ENCODE measurements at regions not wholly inside any gene's neighbourhood (a gene's known extent, or its start where the extent isn't known, plus 50 kb on each side); places are given as distances from the start of the nearest gene placed in this dataset.

DNA sequence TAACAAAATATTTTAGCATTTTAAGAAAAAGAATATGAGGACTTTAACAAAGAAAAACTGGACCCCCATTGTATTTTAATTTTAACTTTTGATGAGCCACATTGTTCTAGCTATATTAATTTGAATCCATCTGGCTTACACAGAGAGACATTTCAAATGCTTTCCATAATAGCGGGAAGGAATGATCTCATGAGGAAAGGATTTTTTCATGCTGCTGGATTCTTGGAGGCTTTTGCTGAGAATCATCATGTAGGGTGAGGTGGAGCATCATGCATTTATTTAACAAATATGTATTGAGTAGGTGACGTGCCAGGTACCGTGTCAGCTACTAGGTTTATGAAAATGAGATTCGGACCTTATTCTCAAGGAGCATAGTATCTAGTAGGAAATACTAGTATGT lies 1006.3 kb downstream of the SORCS1 start:
- no peaks in the 10 kb centered on the region for H3K36me3 Mint-ChIP-seq

DNA sequence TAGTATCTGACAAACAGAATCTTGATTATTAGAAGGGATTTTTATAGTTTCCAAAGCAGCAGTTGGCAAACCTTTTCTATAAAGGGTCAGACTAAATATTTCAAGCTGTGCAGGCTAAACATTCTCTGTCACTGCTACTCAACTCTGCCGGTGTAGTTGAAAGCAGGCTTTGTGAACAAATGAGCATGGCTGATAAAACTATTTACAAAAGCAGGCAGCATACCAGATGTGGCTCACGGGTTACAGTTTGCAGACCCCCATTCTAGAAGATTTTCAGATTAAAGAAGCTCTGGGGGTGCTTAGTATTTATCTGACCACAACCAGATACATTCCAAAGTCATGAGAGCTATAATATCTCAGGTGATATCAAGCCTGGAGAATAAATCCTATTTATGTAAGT lies 1017.5 kb downstream of the SORCS1 start:
- CTCF ChIA-PET = no interaction called here
- no CpG with 5 or more reads among the region's 2 CpGs for WGBS (ENCODE audit: insufficient coverage)
- POLR2A ChIA-PET = no interaction called here
- H3K27ac Mint-ChIP-seq = no peak overlapping the region
- H3K4me3 Mint-ChIP-seq = no peak overlapping the region
- no peaks in the 10 kb centered on the region for H3K36me3 Mint-ChIP-seq
- Histone ChIP-seq H3K27ac (ENCODE audit: low read length) (no peak overlapping the region), H3K4me1 (ENCODE audit: control insufficient read depth in 1 of 2, extremely low read depth in 1 of 2, insufficient read depth in 2 of 2, low read length in 2 of 2) (no peaks in the 10 kb centered on the region), H3K9me3 (no peaks in the 10 kb centered on the region), H3K4me3 (ENCODE audit: control insufficient read depth in 1 of 2, extremely low read depth in 1 of 2, low read length in 1 of 2) (no peak overlapping the region), H3K27me3 (replicated peaks in 1 of 2; ENCODE audit: control insufficient read depth in 2 of 2, extremely low read depth in 1 of 2, insufficient read depth in 2 of 2, low read length in 1 of 2) (no peaks in the 10 kb centered on the region), H3K36me3 (ENCODE audit: control insufficient read depth in 2 of 2, extremely low read depth in 1 of 2, insufficient read depth in 1 of 2, low read length in 1 of 2) (no peaks in the 10 kb centered on the region)
- ATAC-seq (replicated peaks in 1 of 4) = no peak
- H3K27me3 Mint-ChIP-seq = no peaks in the 10 kb centered on the region
- DNase-seq = no peak
- H3K9me3 Mint-ChIP-seq = peaks cover 5 to 12% (median 6%) of the 10 kb centered on the region in 3 donors
- no peaks in the 10 kb centered on the region for H3K4me1 Mint-ChIP-seq

More for the DNA sequence above, 1006.3 kb downstream of the SORCS1 start:
- Histone ChIP-seq H3K4me3 (ENCODE audit: control insufficient read depth in 1 of 2, extremely low read depth in 1 of 2, low read length in 1 of 2) (no peak overlapping the region), H3K36me3 (ENCODE audit: control insufficient read depth in 2 of 2, extremely low read depth in 1 of 2, insufficient read depth in 1 of 2, low read length in 1 of 2) (no peaks in the 10 kb centered on the region), H3K4me1 (ENCODE audit: control insufficient read depth in 1 of 2, extremely low read depth in 1 of 2, insufficient read depth in 2 of 2, low read length in 2 of 2) (no peaks in the 10 kb centered on the region), H3K27me3 (replicated peaks in 1 of 2; ENCODE audit: control insufficient read depth in 2 of 2, extremely low read depth in 1 of 2, insufficient read depth in 2 of 2, low read length in 1 of 2) (no peaks in the 10 kb centered on the region), H3K9me3 (no peaks in the 10 kb centered on the region), H3K27ac (ENCODE audit: low read length) (no peak overlapping the region)
- H3K4me1 Mint-ChIP-seq = no peaks in the 10 kb centered on the region
- no peak overlapping the region for H3K4me3 Mint-ChIP-seq
- H3K9me3 Mint-ChIP-seq = peaks cover 16 to 19% (median 17%) of the 10 kb centered on the region in 3 donors
- DNase-seq (no peak), ATAC-seq (replicated peaks in 1 of 4) (no peak)
- no peaks in the 10 kb centered on the region for H3K27me3 Mint-ChIP-seq
- no peak overlapping the region for H3K27ac Mint-ChIP-seq
- WGBS (ENCODE audit: insufficient coverage) = no CpG with 5 or more reads among the region's 4 CpGs
- ChIA-PET POLR2A (no interaction called here), CTCF (no interaction called here)

- Mint-ChIP-seq H3K27me3 (no peaks in the 10 kb centered on the region), H3K4me3 (no peak overlapping the region), H3K4me1 (no peaks in the 10 kb centered on the region), H3K36me3 (no peaks in the 10 kb centered on the region), H3K27ac (no peak overlapping the region), H3K9me3 (peaks cover 0 to 4% (median 4%) of the 10 kb centered on the region in 3 donors)
- H3K27ac ChIP-seq (ENCODE audit: low read length) = no peak overlapping the region
- H3K4me1 ChIP-seq (ENCODE audit: control insufficient read depth in 1 of 2, extremely low read depth in 1 of 2, insufficient read depth in 2 of 2, low read length in 2 of 2) = no peaks in the 10 kb centered on the region
- POLR2A ChIA-PET = no interaction called here
- H3K36me3 ChIP-seq (ENCODE audit: control insufficient read depth in 2 of 2, extremely low read depth in 1 of 2, insufficient read depth in 1 of 2, low read length in 1 of 2) = no peaks in the 10 kb centered on the region
- ATAC-seq (replicated peaks in 1 of 4) (no peak), DNase-seq (no peak)
- H3K27me3 ChIP-seq (replicated peaks in 1 of 2; ENCODE audit: control insufficient read depth in 2 of 2, extremely low read depth in 1 of 2, insufficient read depth in 2 of 2, low read length in 1 of 2) = no peaks in the 10 kb centered on the region
- H3K9me3 ChIP-seq = no peaks in the 10 kb centered on the region
- CTCF ChIA-PET = no interaction called here
- no peak overlapping the region for H3K4me3 ChIP-seq (ENCODE audit: control insufficient read depth in 1 of 2, extremely low read depth in 1 of 2, low read length in 1 of 2)
These were observed 1024.6 kb downstream of the SORCS1 start for GRCh38 chr10:106139915-106140314.

DNA sequence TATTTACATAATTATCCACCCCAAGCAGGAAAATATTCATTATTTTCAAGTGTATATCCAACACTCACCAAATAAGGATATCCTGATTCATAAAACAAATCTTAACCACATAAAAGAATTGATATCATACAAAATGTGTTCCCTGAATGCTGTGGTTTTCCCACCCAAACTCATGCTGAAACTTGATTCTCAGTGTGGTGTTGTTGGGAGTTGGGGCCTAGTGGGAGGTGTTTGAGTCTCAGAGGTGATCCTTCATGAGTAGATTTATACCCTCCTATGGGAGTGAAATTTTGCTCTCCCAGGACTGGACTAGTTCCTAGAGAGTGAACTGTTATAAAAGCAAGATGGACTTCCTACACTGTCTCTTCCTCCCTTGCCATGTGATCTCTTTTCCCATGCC lies 1028.3 kb downstream of the SORCS1 start:
- Histone ChIP-seq H3K27me3 (replicated peaks in 1 of 2; ENCODE audit: control insufficient read depth in 2 of 2, extremely low read depth in 1 of 2, insufficient read depth in 2 of 2, low read length in 1 of 2) (no peaks in the 10 kb centered on the region), H3K36me3 (ENCODE audit: control insufficient read depth in 2 of 2, extremely low read depth in 1 of 2, insufficient read depth in 1 of 2, low read length in 1 of 2) (no peaks in the 10 kb centered on the region), H3K4me3 (ENCODE audit: control insufficient read depth in 1 of 2, extremely low read depth in 1 of 2, low read length in 1 of 2) (no peak overlapping the region), H3K4me1 (ENCODE audit: control insufficient read depth in 1 of 2, extremely low read depth in 1 of 2, insufficient read depth in 2 of 2, low read length in 2 of 2) (no peaks in the 10 kb centered on the region), H3K27ac (ENCODE audit: low read length) (no peak overlapping the region), H3K9me3 (no peaks in the 10 kb centered on the region)
- Mint-ChIP-seq H3K4me1 (no peaks in the 10 kb centered on the region), H3K27me3 (no peaks in the 10 kb centered on the region), H3K36me3 (no peaks in the 10 kb centered on the region), H3K4me3 (no peak overlapping the region), H3K9me3 (peaks cover 0 to 4% (median 3%) of the 10 kb centered on the region in 3 donors), H3K27ac (no peak overlapping the region)
- POLR2A ChIA-PET = no interaction called here
- CTCF ChIA-PET = no interaction called here
- ATAC-seq (replicated peaks in 1 of 4) (no peak), DNase-seq (no peak)

- no peak overlapping the region for H3K4me3 Mint-ChIP-seq
- Histone ChIP-seq H3K9me3 (no peaks in the 10 kb centered on the region), H3K36me3 (ENCODE audit: control insufficient read depth in 2 of 2, extremely low read depth in 1 of 2, insufficient read depth in 1 of 2, low read length in 1 of 2) (no peaks in the 10 kb centered on the region), H3K4me3 (ENCODE audit: control insufficient read depth in 1 of 2, extremely low read depth in 1 of 2, low read length in 1 of 2) (no peak overlapping the region), H3K27me3 (replicated peaks in 1 of 2; ENCODE audit: control insufficient read depth in 2 of 2, extremely low read depth in 1 of 2, insufficient read depth in 2 of 2, low read length in 1 of 2) (no peaks in the 10 kb centered on the region), H3K4me1 (ENCODE audit: control insufficient read depth in 1 of 2, extremely low read depth in 1 of 2, insufficient read depth in 2 of 2, low read length in 2 of 2) (no peaks in the 10 kb centered on the region), H3K27ac (ENCODE audit: low read length) (no peak overlapping the region)
- DNase-seq (no peak), ATAC-seq (replicated peaks in 1 of 4) (no peak)
- H3K4me1 Mint-ChIP-seq = no peaks in the 10 kb centered on the region
- H3K27ac Mint-ChIP-seq = no peak overlapping the region
- CTCF ChIA-PET = interaction anchor here in 1 of 2 donors (0.6 kb wide), 1 partner anchor 9 kb away, joined by 7 read pairs; no protein-coding TSS in a partner anchor
- peaks cover 0 to 9% (median 5%) of the 10 kb centered on the region in 3 donors for H3K9me3 Mint-ChIP-seq
- H3K36me3 Mint-ChIP-seq = no peaks in the 10 kb centered on the region
- H3K27me3 Mint-ChIP-seq = no peaks in the 10 kb centered on the region
- WGBS (ENCODE audit: insufficient coverage) = 80% methylated on average over 1 of the region's 8 CpGs
- POLR2A ChIA-PET = no interaction called here
These were observed 1030.0 kb downstream of the SORCS1 start for GRCh38 chr10:106134326-106135000.

GRCh38 chr10:106133451-106133850 lies 1031.1 kb downstream of the SORCS1 start:
- H3K27ac ChIP-seq (ENCODE audit: low read length) = no peak overlapping the region
- no peak overlapping the region for H3K4me3 ChIP-seq (ENCODE audit: control insufficient read depth in 1 of 2, extremely low read depth in 1 of 2, low read length in 1 of 2)
- ChIA-PET POLR2A (no interaction called here), CTCF (no interaction called here)
- Mint-ChIP-seq H3K27me3 (no peaks in the 10 kb centered on the region), H3K4me3 (no peak overlapping the region), H3K4me1 (no peaks in the 10 kb centered on the region), H3K9me3 (peaks cover 0 to 12% (median 5%) of the 10 kb centered on the region in 3 donors), H3K36me3 (no peaks in the 10 kb centered on the region), H3K27ac (no peak overlapping the region)
- no CpG with 5 or more reads among the region's 2 CpGs for WGBS (ENCODE audit: insufficient coverage)
- ATAC-seq (replicated peaks in 1 of 4) (no peak), DNase-seq (no peak)
- no peaks in the 10 kb centered on the region for H3K36me3 ChIP-seq (ENCODE audit: control insufficient read depth in 2 of 2, extremely low read depth in 1 of 2, insufficient read depth in 1 of 2, low read length in 1 of 2)
- H3K9me3 ChIP-seq = no peaks in the 10 kb centered on the region
- no peaks in the 10 kb centered on the region for H3K27me3 ChIP-seq (replicated peaks in 1 of 2; ENCODE audit: control insufficient read depth in 2 of 2, extremely low read depth in 1 of 2, insufficient read depth in 2 of 2, low read length in 1 of 2)
- no peaks in the 10 kb centered on the region for H3K4me1 ChIP-seq (ENCODE audit: control insufficient read depth in 1 of 2, extremely low read depth in 1 of 2, insufficient read depth in 2 of 2, low read length in 2 of 2)

DNA sequence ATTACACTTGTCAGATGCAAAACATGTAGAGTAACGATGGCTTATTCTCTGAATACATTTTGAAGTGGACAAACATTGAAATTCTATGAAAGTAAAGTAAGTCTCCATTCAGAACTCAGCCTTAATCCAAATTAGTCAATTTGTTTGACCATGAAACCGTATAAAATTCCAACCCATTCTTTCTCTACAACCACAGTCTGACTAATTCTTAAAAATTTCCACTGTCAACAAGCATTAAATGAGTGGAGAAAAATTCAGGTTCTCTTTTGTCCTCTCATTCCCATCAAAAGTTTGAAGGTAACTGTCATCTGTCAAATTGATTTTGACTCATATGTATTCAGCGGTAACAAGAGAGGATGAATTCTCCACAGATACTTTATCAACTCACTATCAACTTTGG lies 1031.5 kb downstream of the SORCS1 start:
- Histone ChIP-seq H3K4me3 (ENCODE audit: control insufficient read depth in 1 of 2, extremely low read depth in 1 of 2, low read length in 1 of 2) (no peak overlapping the region), H3K4me1 (ENCODE audit: control insufficient read depth in 1 of 2, extremely low read depth in 1 of 2, insufficient read depth in 2 of 2, low read length in 2 of 2) (no peaks in the 10 kb centered on the region), H3K27me3 (replicated peaks in 1 of 2; ENCODE audit: control insufficient read depth in 2 of 2, extremely low read depth in 1 of 2, insufficient read depth in 2 of 2, low read length in 1 of 2) (no peaks in the 10 kb centered on the region), H3K36me3 (ENCODE audit: control insufficient read depth in 2 of 2, extremely low read depth in 1 of 2, insufficient read depth in 1 of 2, low read length in 1 of 2) (no peaks in the 10 kb centered on the region), H3K9me3 (no peaks in the 10 kb centered on the region), H3K27ac (ENCODE audit: low read length) (no peak overlapping the region)
- H3K9me3 Mint-ChIP-seq = peaks cover 0 to 12% (median 5%) of the 10 kb centered on the region in 3 donors
- DNase-seq (no peak), ATAC-seq (replicated peaks in 1 of 4) (no peak)
- no peaks in the 10 kb centered on the region for H3K36me3 Mint-ChIP-seq
- WGBS (ENCODE audit: insufficient coverage) = no CpG with 5 or more reads among the region's 3 CpGs
- ChIA-PET CTCF (no interaction called here), POLR2A (no interaction called here)
- no peaks in the 10 kb centered on the region for H3K4me1 Mint-ChIP-seq
- H3K27me3 Mint-ChIP-seq = no peaks in the 10 kb centered on the region
- no peak overlapping the region for H3K4me3 Mint-ChIP-seq
- no peak overlapping the region for H3K27ac Mint-ChIP-seq
